GM18511 (cell line): ENCODE measurements at regions not wholly inside any gene's neighbourhood (a gene's known extent, or its start where the extent isn't known, plus 50 kb on each side); places are given as distances from the start of the nearest gene placed in this dataset.

ENCODE experiments used
- ATAC-seq: cut with Tn5 transposase; IDR thresholded peaks from one replicate; pipeline ENCODE4 v1.9.1; 2021; ENCODE audit warnings: mild to moderate bottlenecking, moderate library complexity; ENCODE audit not compliant: unreplicated experiment

- ATAC-seq = no peak
Observed at GRCh38 chr16:64147941-64148340, 973.9 kb downstream of the CDH11 start.

- ATAC-seq = no peak
Observed at GRCh38 chr16:64144617-64145016, 977.2 kb downstream of the CDH11 start.

DNA sequence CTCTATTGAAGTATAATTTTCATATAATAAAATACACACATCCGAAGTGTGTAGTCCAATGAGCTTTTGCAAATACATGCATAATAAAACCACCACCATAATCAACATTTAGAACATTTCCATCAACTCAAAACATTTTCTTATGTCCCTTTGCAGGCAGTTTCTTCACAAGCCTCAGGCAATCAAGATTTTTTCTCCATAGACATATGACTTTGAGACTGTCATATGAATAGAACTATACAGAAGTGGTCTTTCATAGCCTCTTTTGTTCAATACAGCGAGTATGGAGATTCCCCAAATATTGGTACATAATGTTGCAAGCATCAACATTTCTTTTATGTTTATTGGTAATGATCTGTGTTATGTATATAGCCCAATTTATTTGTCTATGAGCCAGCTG, 983.2 kb downstream of the CDH11 start:
- ATAC-seq = no peak

GRCh38 chr16:64138006-64138405, 983.9 kb downstream of the CDH11 start:
- no peak for ATAC-seq

GRCh38 chr16:64136743-64137142, 985.1 kb downstream of the CDH11 start:
- ATAC-seq = no peak

DNA sequence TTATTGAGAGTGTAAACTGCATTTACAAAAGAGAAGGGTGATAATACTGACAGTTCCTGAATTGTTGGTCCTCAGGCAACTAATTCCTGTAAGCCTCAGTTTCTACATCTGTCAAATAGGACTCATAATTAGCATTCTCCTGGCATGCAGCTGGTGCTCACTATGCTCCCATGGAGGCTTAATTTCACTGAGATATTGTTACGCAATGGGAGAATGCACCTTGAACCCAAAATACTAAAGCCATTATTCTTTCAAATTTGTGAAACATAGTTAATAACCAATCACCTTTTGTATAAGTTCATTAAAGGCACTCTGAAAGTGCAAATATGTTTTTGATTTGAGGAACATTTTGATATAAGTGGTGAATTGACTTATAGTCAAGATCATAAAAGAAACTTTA, 985.5 kb downstream of the CDH11 start:
- ATAC-seq = no peak

GRCh38 chr16:64133366-64133765, 988.5 kb downstream of the CDH11 start:
- ATAC-seq = no peak

DNA sequence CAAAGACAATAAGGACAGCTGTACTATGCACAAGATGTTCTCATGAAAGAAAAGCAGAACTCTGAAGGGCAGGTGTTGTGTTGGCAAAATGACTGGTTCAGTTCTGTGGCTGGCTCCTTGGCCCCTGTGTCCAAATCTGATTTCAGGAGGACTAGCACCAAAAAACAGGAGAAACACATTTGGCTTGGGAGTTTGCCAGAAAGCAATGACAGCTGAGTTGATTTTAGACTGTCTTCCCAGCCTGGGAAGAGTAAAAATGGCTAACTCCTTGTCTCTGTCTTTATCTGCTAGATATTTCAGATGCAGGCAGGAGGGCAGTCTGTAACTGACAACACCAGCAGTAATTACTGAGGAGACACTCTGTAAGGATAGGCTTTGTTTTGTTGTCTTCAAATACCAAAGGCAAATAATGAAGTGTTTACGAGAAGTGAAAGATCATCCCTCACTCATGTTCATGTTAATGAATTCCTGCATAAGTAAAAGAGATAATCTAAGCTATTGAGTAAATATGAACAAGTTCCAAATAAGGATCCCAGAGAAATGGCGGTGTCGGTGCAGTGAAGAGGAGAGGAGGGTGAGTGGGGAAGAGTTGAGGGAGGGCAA, 989.0 kb downstream of the CDH11 start:
- no peak for ATAC-seq

DNA sequence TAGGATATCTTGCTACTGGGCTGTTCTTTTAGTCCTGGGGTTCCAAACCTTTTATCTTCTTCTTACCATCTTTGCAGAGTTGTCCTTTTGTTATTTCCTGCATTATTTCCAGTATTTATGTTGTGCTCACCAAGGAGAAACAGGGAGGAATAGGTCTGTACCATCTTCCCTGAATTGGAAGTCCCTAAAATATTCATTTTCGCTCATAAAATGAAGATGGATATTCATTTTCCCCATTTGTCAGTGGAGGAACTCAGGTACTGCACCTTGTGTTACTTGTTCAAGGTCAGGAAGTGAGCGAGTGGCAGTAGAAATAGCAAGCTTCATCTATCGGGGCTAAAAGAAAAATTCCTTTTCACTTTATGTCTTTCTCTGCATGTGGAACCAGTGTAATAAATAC, 989.7 kb downstream of the CDH11 start:
- no peak for ATAC-seq

- no peak for ATAC-seq
Observed at GRCh38 chr16:64131423-64131822, 990.4 kb downstream of the CDH11 start.

GRCh38 chr16:64130140-64130539, 991.7 kb downstream of the CDH11 start:
- no peak for ATAC-seq

DNA sequence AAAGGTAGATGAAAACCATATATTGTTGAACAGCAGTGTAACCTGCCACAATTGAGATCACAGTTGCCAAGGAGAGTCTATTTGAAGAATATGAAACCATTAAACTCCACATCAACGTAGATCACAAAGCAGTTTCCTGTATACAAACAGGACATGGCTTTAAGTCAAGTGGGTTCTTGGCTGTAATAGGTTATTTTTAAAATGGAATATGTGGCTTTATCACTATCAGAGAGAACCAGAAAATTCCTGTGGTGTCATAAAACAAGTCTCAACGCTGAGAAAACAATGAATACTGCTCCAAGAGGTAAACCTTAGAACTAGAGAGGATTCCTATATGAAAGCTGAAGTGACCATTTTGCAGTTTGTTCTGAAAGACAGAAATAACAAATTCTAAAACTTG, 999.7 kb downstream of the CDH11 start:
- no peak for ATAC-seq

DNA sequence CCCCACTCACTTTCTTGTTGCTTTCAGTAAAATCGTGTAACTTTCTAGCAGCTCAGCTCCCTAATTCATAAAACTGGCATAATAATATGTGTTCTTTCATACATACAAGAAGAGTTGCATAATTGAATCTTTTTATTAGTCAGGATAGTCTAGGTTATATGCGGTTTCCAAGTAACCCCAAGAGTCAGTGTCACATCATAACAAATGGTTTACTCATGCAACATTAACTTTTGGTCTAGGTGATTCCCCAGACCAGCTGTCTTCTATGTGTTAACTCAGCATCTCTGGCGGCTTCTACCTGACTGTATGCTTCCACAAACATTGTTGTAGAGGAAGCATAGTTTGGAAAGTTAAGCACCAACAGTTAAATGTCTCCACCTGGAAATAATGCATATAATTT, 1000.4 kb downstream of the CDH11 start:
- ATAC-seq = no peak

DNA sequence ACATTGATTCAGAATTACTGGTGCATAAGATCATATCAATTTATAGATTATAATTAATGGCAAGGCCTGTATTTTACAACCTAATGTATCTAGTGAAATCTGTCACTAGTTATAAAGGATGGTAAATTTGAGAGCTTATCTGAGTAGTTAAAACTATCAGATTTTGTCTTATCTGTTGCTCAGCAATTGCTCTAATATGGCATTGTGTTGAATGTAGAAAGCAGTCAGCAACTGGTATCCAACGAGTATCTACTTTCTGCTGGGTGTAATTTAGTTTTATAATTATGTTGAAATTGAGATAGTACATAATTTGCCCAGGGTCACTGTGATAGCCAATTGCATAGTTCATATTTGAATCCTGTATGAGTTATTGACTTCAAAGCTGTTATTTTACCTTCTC, 1005.7 kb downstream of the CDH11 start:
- ATAC-seq = no peak

DNA sequence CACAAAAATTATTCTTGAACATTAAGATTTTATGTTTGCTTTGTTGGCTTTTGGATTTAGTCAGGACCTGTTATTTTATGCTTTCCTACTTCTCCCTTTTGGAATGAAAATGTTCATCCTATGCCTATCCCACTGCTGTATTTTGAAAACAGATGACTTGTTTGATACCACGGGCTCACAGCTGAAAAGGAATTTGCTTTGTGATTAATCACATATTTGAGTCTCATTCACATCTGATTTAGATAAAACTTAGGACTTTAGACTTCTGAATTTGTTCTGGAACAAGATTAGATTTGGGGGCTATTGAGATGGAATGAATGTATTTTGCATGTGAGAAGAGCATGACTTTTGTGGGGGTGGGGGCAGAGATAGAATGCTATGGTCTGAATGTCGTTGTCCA, 1012.6 kb downstream of the CDH11 start:
- ATAC-seq = no peak

DNA sequence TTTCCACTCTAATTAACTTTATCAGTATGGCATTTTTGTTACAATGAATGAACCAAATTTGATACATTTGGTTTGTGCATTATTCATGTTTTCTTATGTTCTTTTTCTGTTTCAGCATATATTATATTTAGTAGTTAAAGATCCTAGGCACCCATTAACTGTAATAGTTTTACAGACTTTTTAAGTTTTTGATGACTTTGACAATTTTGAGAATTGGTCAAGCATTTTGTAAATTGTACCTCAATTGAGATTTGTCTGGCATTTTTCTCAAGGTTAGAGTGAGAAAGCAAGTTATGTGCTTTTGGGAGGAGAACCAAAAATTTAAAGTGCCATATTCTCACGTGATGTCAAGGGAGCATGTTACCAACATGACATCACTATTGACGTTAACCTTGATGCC, 1019.2 kb downstream of the CDH11 start:
- no peak for ATAC-seq

DNA sequence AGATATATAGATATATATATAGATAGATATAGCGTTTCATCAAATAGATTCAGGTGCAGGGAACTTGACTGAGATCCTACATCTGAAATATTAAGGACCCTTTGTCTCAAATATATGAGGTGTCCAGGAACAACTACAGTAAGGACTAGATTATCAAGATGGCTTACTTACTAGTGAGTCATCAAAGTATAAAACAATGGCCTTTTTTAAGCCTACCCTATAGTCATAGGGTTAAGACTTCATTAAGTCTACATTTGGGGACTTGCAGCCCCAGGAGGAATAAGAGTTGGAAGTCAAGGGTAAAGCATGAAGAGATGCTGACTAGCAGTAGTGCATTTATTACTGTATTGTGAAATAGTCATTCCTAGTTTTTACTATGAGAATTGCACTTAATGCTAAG, 1023.4 kb downstream of the CDH11 start:
- ATAC-seq = no peak

GRCh38 chr16:64096689-64097088, 1025.2 kb downstream of the CDH11 start:
- no peak for ATAC-seq

DNA sequence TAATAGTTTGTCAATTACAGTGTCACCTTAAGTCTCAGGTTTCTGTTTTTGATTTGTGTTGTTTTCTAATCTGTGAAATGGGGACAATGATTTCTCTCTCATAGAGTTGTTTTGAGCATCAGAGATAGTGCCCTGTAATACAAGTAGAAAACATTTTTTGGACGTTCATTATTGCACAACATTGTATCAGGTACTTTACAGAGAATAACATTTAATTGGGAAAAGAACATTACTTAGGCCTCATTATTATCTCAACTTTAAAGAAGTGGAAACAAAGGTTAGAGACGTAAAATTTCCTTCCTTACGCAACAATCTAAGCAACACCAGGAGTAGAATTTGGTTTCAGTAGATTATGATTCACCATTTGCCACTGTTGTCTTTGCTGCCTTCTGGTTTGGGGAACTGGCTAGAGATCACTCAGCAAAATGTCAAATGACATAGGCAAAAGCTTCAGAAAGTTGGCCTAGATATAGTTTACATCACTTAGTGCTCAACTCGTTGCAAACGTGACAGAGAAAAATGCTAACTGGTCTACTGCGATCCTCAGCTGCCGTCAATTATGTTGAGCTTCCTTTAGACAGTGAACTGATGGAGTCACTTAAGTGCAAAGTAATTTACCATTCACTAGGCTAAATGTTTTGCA, 1026.8 kb downstream of the CDH11 start:
- ATAC-seq = no peak

DNA sequence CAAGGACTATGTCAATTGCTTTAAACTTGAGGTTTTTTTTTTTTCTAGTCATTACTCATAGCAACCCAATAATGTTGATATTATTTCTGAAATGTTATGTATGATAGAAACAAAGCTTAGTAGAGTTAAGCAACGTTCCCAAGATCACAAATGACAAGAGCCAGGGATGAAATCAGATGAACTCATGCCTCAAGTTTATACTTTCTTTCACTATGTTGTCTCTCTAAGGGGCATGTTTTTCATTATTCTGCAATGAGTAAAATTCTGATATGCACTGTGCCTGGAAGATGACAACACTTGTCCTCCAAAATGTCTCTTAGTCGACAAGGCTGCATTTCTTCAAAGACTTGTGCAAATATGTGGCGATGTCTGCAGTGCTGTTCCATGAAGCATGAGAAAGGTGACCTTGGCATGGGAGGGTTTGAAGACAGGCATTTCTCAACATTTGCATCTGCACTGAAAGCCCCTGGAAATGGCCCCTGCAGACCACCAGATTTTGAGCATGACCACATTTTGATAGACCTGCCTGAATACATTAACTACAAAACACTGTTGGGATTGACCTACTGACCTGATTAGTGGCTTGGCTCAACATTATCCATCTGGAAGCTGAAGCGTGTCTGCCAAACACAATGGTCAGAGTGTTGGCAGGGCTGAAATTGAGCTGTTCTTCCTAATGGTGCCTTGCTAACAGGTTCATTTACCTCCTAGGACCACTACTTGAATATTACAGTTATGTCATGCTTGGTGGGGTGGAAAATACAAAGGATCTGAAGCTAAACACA, 1027.5 kb downstream of the CDH11 start:
- no peak for ATAC-seq

DNA sequence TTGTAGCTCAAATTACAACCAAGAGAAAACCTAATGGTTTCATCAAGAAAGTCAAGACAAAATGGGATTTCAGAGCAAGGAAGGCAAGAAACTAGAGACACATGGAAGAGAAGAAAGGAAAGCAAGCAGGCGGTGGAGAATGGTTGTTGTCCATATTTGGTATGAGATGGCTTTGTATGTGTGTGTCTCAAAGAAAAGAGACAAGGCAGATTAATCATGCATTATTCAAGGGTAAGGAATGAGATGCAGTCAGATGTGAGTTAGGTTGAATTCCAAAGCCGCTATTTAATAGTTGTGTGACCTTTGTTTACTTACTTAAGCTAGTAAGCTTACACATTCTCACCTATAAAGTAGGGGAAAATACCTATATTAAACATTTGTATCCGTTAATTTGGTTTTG, 1029.6 kb downstream of the CDH11 start:
- no peak for ATAC-seq

GRCh38 chr16:64090327-64090726, 1031.5 kb downstream of the CDH11 start:
- ATAC-seq = no peak
